ENCODE measurements at regions not wholly inside any gene's neighbourhood (a gene's known extent, or its start where the extent isn't known, plus 50 kb on each side); places are given as distances from the start of the nearest gene placed in this dataset.

DNA sequence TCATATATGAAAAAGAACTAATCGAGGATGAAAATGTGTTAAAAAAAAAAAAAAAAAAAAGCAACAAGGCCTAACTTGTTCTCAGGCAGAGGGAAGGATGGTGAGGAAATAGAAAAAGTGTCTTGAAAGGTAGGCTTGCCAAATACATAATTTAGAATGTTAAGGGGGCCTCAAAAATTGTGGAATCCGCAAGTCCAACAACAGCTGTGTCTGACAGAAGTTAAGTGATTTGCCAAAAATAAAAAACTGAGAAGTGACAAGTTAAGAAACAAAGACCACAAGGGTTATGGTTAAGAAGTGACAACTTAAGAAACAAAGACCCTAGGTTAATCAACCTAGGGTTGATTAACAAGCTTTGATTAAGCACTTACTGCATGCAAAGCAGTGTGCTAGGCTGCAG is 110.6 kb downstream of the P2RY1 start:
- in situ Hi-C loops (cut with MboI; ENCODE audit: low sequenced_read_pairs), result no loop called here

DNA sequence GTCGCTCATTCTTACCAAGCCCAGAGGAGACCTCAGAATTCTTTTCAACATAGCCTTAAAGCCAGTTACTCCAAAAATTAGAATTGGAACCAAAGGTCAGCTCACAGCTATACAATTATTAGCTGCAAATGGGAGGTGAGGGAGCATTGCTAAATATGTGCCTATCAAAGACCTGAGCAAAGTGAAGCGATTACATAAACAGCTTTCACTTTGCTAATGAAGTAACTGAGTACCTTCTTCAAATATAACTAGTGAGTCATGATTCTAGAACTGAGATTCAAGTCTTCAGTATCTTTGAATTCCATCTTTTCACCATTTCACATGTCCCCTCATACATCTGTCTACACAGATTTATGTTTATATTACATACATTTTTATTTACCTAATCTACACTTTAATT is 122.6 kb downstream of the P2RY1 start:
- in situ Hi-C loops (cut with MboI; ENCODE audit: low sequenced_read_pairs), result no loop called here

DNA sequence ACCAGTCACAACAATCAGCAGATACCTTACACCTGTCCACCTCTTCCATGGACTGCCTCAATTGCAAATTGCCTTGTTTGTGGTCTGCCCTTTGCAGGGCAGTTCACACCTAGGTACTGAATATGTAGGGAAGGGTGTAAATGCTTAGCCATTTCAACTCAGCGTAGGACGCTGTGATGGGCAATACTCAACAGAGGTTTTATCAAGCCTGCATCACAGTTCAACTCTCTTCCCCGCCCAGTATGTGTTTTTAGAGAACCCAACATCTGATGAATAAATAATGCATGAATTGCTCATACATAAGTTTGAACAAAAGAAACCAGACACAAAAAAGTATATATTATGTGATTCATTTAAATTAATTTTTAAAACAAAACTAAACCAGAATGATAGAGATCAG is 124.4 kb downstream of the P2RY1 start:
- in situ Hi-C loops (cut with MboI; ENCODE audit: low sequenced_read_pairs), result no loop called here

DNA sequence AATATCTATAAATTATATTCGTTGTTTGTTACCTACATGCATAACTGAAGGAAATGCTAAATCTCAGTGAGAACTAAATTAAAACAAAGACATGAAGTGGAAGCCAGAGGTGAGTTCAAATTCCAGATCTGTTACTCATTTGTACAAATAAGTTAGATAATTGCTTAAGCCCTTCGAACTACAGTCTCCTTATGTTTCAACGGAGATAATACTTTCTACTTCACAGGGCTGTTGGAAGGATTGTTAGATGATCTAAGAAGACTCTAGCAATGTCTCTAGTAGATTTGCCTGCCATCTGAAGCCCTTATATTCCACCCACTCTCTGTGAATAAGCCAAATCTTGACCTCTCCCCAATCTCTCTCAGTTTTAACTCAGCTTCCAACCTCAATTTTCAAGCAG is 125.8 kb downstream of the P2RY1 start:
- in situ Hi-C loops (cut with MboI; ENCODE audit: low sequenced_read_pairs), result no loop called here

DNA sequence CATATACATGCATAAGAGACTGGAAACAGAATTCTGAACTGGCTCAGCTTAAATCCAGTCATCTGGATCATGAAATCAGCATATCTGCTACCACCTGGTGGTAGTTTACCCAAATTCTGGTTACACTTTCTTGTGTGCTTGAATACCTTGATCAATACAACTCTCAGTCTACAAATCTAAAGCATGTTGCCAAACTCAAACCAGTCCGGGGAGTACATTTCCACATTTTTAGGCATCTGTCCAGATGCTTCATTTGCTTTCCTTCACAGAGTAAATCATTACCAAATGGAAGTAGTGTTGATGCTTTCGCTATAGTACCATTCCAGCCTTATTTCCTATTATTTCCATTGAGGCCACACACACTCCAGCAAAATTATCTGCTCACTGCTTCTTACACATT is 126.4 kb downstream of the P2RY1 start:
- in situ Hi-C loops (cut with MboI; ENCODE audit: low sequenced_read_pairs), result no loop called here

DNA sequence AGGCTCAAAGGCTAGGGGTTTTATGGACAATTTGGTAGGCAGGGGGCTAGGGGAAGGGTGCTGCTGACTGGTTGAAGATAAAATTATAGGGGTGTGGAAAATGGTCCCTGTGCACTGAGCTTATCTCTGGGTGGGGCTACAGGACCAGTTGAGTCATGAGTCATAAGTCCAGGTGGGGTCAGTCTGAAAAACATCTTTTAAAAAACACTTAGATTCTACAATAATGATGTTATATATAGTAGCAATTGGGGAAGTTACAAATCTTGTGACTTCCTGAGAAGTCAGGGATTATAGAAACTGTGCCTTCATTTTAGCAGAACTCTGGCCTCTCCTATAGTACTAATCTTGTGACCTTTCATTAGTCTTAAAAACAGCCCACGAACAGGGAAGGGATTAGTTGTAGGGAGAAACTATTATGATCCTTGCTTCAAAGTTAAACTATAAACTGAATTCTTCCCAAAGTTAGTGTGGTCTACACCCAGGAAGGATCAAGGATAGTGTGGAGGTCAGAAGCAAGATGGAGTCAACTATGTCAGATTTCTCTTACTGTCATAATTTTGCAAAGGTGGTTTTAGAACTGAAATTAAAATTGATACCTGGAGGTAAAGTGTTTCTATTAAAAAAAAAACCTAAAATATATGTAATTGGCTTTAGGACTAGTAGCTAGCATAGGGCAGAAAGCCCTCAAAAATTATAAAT is 130.1 kb downstream of the P2RY1 start:
- in situ Hi-C loops (cut with MboI; ENCODE audit: low sequenced_read_pairs), result no loop called here

DNA sequence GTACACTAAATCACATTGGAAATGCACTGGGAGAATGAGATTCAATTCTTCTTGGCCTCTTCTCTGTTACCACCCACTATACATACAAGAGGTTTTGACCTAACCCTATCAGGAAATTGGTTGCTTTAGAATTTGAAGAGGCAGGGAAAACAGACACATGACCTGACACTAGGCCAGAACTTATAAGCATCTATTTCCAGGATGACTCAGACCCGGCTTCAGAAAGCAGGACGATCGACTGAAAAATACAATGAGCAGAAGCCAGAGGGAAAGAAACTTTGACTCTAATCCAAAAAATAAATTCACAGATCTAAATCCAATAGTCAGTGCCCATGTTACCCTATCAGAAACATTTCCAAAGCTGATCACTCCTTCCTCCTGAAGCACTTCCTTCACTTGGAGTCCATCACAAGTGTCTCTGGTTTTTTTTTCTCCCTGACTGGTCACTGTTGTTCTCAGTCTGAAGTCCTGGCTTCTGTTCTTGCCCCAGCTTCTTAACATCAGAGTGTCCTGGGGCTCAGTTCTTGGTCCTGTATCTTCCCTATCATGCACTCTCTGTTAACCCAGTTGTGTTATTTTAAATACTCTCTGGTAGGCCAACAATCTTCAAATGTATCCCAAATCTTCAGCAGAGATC is 133.6 kb downstream of the P2RY1 start:
- in situ Hi-C loops (cut with MboI; ENCODE audit: low sequenced_read_pairs), result no loop called here

DNA sequence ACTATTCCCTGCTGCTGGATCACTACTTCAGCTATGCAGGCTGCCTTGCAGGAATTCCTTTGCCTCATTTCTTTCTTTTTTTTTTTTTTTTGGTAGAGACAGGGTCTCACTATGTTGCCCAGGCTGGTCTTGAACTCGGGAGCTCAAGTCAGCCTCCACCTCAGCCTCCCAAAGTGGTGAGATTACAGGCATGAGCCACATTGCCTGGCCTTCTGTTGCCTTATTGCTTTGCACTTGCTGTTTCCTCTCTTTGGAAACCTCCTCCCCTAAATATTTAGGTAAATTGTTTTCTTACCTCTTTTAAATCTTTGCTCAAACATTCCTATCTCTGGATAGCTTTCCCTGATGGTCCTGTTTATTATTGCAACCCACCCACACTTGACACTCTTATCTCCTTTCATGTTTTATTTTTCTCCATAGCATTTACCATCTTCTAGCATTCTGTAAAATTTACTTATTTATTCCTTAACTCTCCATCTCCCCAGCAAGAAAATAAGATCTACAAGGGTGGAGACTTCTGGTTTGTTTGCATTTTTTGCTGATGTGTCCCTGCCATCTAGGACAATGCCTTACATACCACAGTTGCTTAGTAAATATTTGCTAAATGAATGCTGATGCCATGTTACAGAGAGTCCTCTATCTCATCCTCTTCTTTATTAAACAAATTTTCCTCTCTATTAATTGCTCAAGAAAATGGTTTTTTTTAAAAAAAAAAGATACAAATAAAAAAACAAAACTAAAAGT is 134.8 kb downstream of the P2RY1 start:
- in situ Hi-C loops (cut with MboI; ENCODE audit: low sequenced_read_pairs), result no loop called here

DNA sequence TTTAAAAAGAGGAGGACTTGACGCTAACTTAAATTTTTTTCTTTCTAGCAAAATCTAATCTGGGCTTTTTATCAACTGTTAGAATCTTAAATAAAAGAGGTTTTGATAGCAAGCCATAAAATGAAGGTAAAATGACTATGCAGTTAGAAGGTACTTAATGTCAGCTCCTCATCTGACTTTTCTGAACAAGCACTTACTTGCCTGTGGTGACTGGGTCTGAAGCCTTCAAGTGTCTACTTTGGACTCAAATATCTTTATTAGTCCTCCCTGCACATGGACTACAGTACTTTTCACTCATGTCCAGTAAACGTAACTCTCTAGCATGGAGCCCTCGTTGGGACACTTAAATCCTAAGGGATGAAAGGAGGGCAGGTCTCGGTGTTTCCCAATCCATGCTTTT is 135.9 kb downstream of the P2RY1 start:
- in situ Hi-C loops (cut with MboI; ENCODE audit: low sequenced_read_pairs), result no loop called here

DNA sequence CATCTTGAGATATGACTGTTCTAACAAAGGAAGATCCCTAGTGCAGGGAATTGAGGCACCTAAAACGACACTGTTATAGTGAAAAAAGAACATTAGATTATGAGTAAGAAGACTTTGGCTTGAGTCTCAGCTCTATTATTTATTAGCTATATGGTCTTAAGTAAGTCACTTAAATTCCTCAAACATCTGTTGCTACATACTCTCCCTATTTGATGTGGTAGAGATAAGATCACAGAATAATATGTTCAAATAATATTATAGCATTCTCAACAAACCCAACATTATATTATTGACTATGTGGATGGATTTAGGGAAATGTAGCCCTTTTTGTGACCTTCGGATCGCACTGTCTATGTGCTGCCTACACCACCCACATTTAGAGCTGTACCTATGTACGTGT is 136.9 kb downstream of the P2RY1 start:
- in situ Hi-C loops (cut with MboI; ENCODE audit: low sequenced_read_pairs), result no loop called here

DNA sequence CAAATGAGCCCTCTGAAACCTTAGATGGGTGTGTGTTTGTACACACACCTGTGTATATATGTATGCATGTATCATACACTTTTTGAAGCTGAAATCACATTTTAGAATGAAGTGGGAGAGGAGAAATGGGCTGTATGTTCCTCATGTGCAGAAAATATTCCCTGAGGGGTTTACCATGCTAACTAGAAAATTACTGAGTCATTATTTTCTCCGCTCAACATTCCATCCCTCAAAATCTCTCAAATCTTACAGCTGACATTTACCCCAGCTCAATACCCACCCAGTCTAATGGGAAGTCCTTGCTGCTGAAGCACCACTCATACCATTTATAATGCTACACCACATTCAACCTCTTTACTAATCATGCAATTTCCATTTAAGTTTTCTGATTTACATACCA is 138.6 kb downstream of the P2RY1 start:
- in situ Hi-C loops (cut with MboI; ENCODE audit: low sequenced_read_pairs), result no loop called here

DNA sequence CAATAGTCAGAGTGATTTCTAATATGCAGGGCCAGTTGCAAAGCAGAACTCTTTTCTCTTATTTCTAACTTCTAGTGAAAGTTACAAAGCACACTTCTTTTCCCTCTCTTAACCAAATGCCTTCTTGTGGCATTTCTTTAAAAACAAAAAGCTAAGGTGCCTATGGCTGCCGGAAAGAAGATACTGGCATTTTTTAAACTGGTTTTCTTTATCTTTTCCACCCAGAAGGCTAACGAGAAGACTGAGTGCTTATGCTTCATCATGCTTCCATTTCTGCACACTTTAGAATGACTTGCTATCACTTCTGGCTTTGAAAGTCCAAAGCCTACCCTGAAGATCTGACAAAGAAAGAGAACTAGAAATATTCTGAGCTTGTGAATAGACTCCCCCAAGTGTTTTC is 141.3 kb downstream of the P2RY1 start:
- in situ Hi-C loops (cut with MboI; ENCODE audit: low sequenced_read_pairs), result no loop called here

DNA sequence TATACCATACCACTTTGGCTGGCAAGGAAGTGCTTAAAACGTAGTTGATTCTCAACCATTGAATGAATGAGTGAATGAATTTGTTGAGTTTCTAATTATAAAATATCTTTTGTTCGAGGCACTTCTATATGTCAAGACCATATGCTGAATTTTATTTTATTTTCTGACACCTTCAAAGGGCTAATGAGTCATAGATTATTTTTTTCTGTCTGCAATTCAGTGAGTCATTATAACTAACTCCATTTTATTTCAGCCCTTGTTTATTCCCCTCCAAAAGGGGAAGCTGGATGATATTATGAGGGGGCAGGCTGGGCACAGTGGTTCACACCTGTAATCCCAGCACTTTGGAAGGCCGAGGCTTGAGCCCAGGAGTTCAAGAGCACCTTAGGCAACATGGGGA is 142.4 kb downstream of the P2RY1 start:
- in situ Hi-C loops (cut with MboI; ENCODE audit: low sequenced_read_pairs), result no loop called here

DNA sequence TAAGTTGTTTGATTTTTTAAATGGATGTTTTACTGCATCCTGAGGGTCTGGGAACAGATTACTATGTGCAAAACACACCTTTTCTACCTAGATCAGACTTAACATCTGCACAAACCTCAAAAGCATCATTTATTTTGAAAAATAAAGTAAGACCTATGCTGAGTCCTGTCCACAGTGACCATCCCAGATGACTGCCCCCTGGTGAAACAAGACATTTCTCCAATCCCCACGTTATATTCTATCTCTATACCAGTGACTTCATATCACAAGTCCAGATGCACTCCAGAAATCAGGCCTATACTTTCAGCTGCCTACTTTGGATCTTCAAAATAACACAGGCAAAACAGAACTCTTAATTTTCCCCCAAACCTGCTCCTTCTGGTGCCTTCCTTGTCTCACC is 143.2 kb downstream of the P2RY1 start:
- in situ Hi-C loops (cut with MboI; ENCODE audit: low sequenced_read_pairs), result no loop called here

DNA sequence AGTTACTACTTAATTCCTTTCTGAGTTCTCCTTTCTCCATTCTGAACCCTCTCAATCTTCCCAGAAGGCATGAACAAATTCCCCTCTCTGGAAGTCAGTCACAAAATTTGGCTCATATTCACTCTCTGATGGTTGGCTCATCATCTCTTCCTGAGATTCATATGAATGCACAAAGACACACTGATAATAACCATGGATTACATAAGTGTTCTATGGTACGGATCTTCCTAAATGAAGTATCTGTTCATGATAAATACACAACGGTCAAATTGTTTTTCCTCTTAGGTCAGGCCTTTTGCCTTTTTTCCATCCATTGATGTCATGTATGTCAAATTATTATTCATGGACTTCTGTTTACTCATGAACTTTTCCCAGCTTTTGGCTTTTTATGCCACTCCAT is 162.6 kb downstream of the P2RY1 start:
- in situ Hi-C loops (cut with MboI; ENCODE audit: low sequenced_read_pairs), result no loop called here

DNA sequence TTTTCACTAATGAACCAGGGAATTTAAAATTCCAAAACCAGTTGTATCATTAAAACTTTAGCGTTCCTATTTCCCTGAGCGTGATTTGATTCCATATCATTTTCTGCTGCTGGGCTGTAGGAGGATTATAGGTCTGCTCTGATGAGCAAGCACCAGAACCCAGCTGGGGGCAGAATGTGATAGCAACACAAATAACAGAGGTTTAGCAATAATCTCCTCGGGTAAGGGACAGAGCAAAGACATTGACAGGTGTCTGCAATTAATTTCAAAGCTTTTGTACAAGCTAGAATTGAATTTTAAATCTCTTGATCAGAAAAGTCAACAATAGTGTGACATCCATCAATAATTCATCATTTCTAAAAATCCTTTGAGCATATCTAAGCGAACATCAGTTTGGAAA is 163.4 kb upstream of the RAP2B start:
- in situ Hi-C loops (cut with MboI; ENCODE audit: low sequenced_read_pairs), result no loop called here

DNA sequence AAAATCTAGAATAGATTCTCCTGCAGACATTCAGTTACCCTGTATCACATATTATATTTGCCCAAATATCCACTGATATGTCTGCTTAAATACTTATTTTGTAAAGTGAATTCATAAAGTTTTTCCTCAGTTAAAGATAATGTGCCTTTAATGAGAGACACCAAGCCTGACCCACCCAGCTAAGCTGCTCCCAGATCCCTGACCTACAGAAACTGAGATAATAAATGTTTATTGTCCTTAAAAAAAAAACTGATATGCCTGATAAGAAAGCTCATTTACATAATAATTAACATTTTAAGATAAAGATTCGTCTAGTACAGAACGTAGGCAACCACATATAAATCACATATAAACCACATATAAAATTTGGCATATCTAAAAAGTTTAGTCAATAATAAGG is 161.7 kb upstream of the RAP2B start:
- in situ Hi-C loops (cut with MboI; ENCODE audit: low sequenced_read_pairs), result no loop called here

DNA sequence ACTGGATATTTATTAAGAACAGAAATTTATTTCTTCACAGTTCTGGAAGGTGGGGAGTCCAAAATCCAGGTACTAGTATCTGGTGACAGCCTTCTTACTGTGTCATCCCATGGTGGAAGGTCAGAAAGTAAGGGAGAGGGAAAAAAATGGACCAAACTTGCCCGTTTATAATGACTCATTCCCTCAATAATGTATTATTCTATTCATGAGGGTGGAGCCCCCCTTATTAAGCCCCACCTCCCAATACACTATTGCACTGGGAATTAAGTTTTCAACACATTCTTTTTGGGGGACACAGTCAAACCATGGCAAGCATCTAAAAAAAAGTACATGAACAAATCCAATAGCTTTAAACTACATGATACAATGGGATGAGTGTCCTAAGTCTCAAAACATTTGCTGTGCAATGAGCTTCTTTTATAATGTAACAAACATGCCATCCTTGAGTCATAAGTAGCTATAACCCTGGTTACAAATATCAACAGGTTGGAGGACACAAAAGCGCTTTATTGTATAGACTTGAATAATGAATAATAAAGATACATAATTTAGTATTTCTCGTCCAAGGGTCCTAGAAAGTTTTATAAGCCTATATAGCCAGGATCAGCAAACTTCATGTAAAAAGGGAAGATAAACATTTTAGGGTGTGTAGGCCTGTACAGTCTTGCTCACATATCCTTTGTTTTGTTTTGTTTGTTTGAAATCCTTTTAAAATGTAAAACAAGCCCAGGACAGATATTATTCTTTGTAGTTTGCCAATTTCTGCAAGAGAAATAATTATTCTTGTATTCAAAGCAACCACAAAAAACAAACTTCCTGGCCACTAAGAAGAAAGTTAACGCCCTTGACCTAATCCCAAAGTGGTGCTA is 160.6 kb upstream of the RAP2B start:
- in situ Hi-C loops (cut with MboI; ENCODE audit: low sequenced_read_pairs), result no loop called here

DNA sequence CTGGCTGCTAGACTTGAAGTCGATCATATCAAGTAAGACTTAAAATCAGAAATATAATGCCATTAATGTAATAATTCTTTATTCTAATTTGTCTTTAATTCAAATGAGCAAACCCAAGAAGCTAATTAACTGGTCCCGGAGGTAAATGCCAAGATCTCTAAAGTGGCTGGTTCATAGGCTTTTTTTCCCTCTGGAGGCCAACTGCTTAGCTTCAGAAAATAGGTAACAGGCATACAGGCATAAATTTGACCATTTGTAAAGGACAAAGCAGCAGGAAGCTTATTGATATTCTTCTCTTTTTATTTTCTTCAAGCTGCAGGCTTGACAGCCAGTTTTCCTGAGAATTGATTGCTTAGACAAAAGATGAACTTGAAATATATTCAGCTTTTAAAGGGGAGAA is 158.6 kb upstream of the RAP2B start:
- in situ Hi-C loops (cut with MboI; ENCODE audit: low sequenced_read_pairs), result no loop called here

DNA sequence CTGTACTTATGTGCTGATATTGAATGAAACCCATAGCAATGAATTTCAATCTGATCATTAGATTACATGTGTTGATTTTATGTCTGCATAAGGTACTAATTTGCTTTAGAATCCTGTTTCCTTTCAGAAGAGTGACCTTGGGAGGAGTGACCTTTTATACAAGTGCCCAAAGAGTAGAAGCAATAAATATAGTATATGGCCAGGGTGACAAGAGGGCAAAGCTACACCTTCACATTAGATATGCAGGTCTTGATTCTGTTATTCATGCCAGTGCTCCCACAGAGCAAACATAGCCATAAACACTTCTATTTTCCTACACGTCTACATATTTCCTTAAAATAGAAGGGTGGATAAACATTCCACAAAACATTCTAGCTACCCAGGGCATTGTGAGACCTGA is 158.2 kb upstream of the RAP2B start:
- in situ Hi-C loops (cut with MboI; ENCODE audit: low sequenced_read_pairs), result no loop called here

DNA sequence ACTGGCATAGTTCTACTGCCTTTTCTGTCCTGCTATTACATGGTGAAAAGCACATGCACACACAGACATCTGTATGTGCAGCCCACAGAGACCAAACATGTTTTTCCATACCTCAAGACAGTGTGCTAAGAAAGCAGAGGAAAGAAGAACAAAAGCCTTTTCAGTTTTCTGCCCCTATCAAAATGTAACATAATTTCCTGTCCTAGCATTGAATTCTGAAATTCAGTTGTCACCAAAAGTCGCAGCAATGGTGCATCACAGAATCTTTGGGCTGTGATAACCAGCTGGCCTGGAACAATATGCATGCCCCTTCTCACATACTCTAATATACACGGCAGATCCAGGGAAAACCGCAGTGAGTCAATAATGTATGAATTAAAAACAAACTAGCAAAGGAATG is 153.8 kb upstream of the RAP2B start:
- in situ Hi-C loops (cut with MboI; ENCODE audit: low sequenced_read_pairs), result no loop called here
